Uterus (tissue), 3 donors: ENCODE measurements at regions not wholly inside any gene's neighbourhood (a gene's known extent, or its start where the extent isn't known, plus 50 kb on each side); places are given as distances from the start of the nearest gene placed in this dataset.

Experiments used
- DNase-seq, 2 donors: peaks; one replicate each; pipeline ENCODE4 v3.0.0-alpha.2; 2019 to 2020
- H3K27ac ChIP-seq, 2 donors: fragments of 200-600 bp; sonication (generic); 1 replicate in 1 of 2; 2 replicates in 1 of 2; pipeline ENCODE4 v1.5.1; 2016 to 2018
- H3K27me3 ChIP-seq, 2 donors: fragments of 200-600 bp; sonication (generic); one replicate each; pipeline ENCODE4 v1.5.1; 2018 to 2019; ENCODE audit warnings: control low read depth in 1 of 2
- H3K36me3 ChIP-seq, 2 donors: fragments of 200-600 bp; sonication (generic); one replicate each; pipeline ENCODE4 v1.5.1; 2019; ENCODE audit warnings: control low read depth in 1 of 2
- H3K4me1 ChIP-seq, 2 donors: fragments of 200-600 bp; sonication (generic); one replicate each; pipeline ENCODE4 v1.5.1; 2018 to 2019; ENCODE audit warnings: control low read depth in 1 of 2
- H3K4me3 ChIP-seq, 2 donors: fragments of 200-600 bp; sonication (generic); 1 replicate in 1 of 2; 2 replicates in 1 of 2; pipeline ENCODE4 v1.5.1; 2018 to 2019; ENCODE audit warnings: mild to moderate bottlenecking in 1 of 2
- H3K9me3 ChIP-seq, 2 donors: fragments of 200-600 bp; sonication (generic); one replicate each; pipeline ENCODE4 v1.5.1; 2019; ENCODE audit warnings: control low read depth in 1 of 2
- CTCF ChIP-seq, 4 experiments: fragments of 200-600 bp in 2 of 4; fragments of 450-650 bp in 2 of 4; sonication (generic) in 2 of 4; IDR thresholded peaks; one replicate each; pipeline ENCODE4 v1.5.1; 2016 to 2019; ENCODE audit warnings: antibody characterized with exemption in 4 of 4, mild to moderate bottlenecking in 2 of 4, moderate library complexity in 1 of 4
- POLR2A ChIP-seq, 2 donors: fragments of 450-650 bp; IDR thresholded peaks; one replicate each; pipeline ENCODE4 v1.6.1; 2016; ENCODE audit warnings: antibody characterized with exemption in 2 of 2, mild to moderate bottlenecking in 1 of 2, moderate library complexity in 1 of 2
- intact Hi-C: fragments of 100-400 bp; cut with DNase I; formaldehyde crosslinking; loops from one replicate; pipeline ENCODE4 v1.15.1; 2023; ENCODE audit warnings: low total_unique reads
- donor health status: DM: yes; HTN: yes; CAD: no.

GRCh38 chr5:145378226-145378625 is 456.9 kb downstream of the PRELID2 start:
- no peaks in the 10 kb centered on the region for H3K36me3 ChIP-seq
- H3K27me3 ChIP-seq, result no peaks in the 10 kb centered on the region
- no peak overlapping the region for H3K4me3 ChIP-seq
- peaks cover 0 to 6% of the 10 kb centered on the region in 2 donors for H3K9me3 ChIP-seq
- TF ChIP-seq CTCF (IDR thresholded peaks at IDR 0.05) (no peak), POLR2A (IDR thresholded peaks at IDR 0.05) (no peak)
- intact Hi-C loops, result no loop called here
- DNase-seq, result no peak
- no peaks in the 10 kb centered on the region for H3K4me1 ChIP-seq
- no peak overlapping the region for H3K27ac ChIP-seq

GRCh38 chr5:145375521-145375920 is 459.6 kb downstream of the PRELID2 start:
- DNase-seq, result no peak
- no peak for TF ChIP-seq CTCF (IDR thresholded peaks at IDR 0.05)
- TF ChIP-seq POLR2A (IDR thresholded peaks at IDR 0.05), result no peak
- H3K9me3 ChIP-seq, result peaks cover 0 to 6% of the 10 kb centered on the region in 2 donors
- H3K27me3 ChIP-seq, result no peaks in the 10 kb centered on the region
- no peaks in the 10 kb centered on the region for H3K4me1 ChIP-seq
- no peak overlapping the region for H3K4me3 ChIP-seq
- intact Hi-C loops, result no loop called here
- no peak overlapping the region for H3K27ac ChIP-seq
- H3K36me3 ChIP-seq, result no peaks in the 10 kb centered on the region

DNA sequence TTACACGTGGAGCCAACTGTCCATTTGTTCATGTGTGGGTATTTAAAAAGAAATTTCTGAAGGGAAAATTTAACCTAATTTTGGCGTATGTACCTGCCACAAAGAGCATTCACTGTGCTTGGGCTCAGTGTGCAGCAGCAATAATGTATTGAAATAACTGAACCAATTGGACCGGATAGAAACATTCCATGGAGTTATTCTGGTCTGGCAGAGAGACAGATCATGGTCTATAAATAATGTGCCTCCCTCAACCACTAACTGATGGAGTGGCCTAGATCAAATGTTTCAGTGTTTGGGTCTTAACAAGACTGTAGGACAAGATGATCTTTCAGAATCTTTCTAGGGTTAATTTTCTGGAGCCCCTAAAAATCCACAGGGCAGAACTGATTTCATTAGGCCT is 469.7 kb downstream of the PRELID2 start:
- no peak overlapping the region for H3K27ac ChIP-seq
- H3K4me3 ChIP-seq, result no peak overlapping the region
- H3K27me3 ChIP-seq, result no peaks in the 10 kb centered on the region
- no peaks in the 10 kb centered on the region for H3K9me3 ChIP-seq
- H3K36me3 ChIP-seq, result no peaks in the 10 kb centered on the region
- no peaks in the 10 kb centered on the region for H3K4me1 ChIP-seq
- TF ChIP-seq POLR2A (IDR thresholded peaks at IDR 0.05) (no peak), CTCF (IDR thresholded peaks at IDR 0.05) (no peak)
- DNase-seq, result no peak
- intact Hi-C loops, result no loop called here

GRCh38 chr5:145362266-145362665 is 472.9 kb downstream of the PRELID2 start:
- Histone ChIP-seq H3K4me3 (no peak overlapping the region), H3K4me1 (no peaks in the 10 kb centered on the region), H3K9me3 (no peaks in the 10 kb centered on the region), H3K27ac (no peak overlapping the region), H3K27me3 (no peaks in the 10 kb centered on the region), H3K36me3 (no peaks in the 10 kb centered on the region)
- no peak for DNase-seq
- TF ChIP-seq POLR2A (IDR thresholded peaks at IDR 0.05) (no peak), CTCF (IDR thresholded peaks at IDR 0.05) (no peak)
- intact Hi-C loops, result no loop called here

GRCh38 chr5:145360936-145361335 is 474.2 kb downstream of the PRELID2 start:
- DNase-seq, result no peak
- H3K4me3 ChIP-seq, result no peak overlapping the region
- intact Hi-C loops, result no loop called here
- no peaks in the 10 kb centered on the region for H3K4me1 ChIP-seq
- no peak overlapping the region for H3K27ac ChIP-seq
- no peaks in the 10 kb centered on the region for H3K9me3 ChIP-seq
- TF ChIP-seq POLR2A (IDR thresholded peaks at IDR 0.05), result no peak
- TF ChIP-seq CTCF (IDR thresholded peaks at IDR 0.05), result no peak
- no peaks in the 10 kb centered on the region for H3K27me3 ChIP-seq
- H3K36me3 ChIP-seq, result no peaks in the 10 kb centered on the region
